ENCODE measurements at regions not wholly inside any gene's neighbourhood (a gene's known extent, or its start where the extent isn't known, plus 50 kb on each side); places are given as distances from the start of the nearest gene placed in this dataset.
"Not testable (repeated sequence)": the region's sequence is repeated elsewhere in the genome, so short reads cannot be mapped to it uniquely, and the experiment has no call there.

GRCh38 chr12:131296136-131296535 lies 342.4 kb downstream of the ADGRD1 start:
- not testable (repeated sequence) for H3K27me3 ChIP-seq, H3K36me3 ChIP-seq, H3K27ac ChIP-seq, H3K9me3 ChIP-seq, H3K4me3 ChIP-seq, H3K4me1 ChIP-seq
- peak; percentile 44 for DNase-seq
- intact Hi-C loops (cut with DNase I) = loop anchor here (10.0 kb wide), 1 partner anchor 369 kb away; no protein-coding TSS in a partner anchor
- WGBS, 2 donors = 85 to 92% methylated on average over 6 of the region's 6 CpGs

GRCh38 chr12:131296651-131297050 lies 342.9 kb downstream of the ADGRD1 start:
- H3K4me1 ChIP-seq, H3K27ac ChIP-seq, H3K9me3 ChIP-seq, H3K27me3 ChIP-seq, H3K4me3 ChIP-seq, H3K36me3 ChIP-seq: not testable (repeated sequence)
- WGBS, 2 donors = 89 to 95% methylated on average over 14 of the region's 14 CpGs
- DNase-seq = peak; percentile 58
- intact Hi-C loops (cut with DNase I) = loop anchor here (10.0 kb wide), 1 partner anchor 368 kb away; no protein-coding TSS in a partner anchor

GRCh38 chr12:131298526-131299369 lies 345.0 kb downstream of the ADGRD1 start:
- H3K36me3 ChIP-seq, H3K4me1 ChIP-seq, H3K27me3 ChIP-seq, H3K9me3 ChIP-seq, H3K27ac ChIP-seq, DNase-seq, H3K4me3 ChIP-seq: not testable (repeated sequence)
- 24 to 42% methylated on average over 14 to 16 of the region's 83 CpGs for WGBS, 2 donors
- intact Hi-C loops (cut with DNase I) = loop anchor here (10.0 kb wide), 1 partner anchor 366 kb away; no protein-coding TSS in a partner anchor

- intact Hi-C loops (cut with DNase I) = loop anchor here (10.0 kb wide), 1 partner anchor 365 kb away; no protein-coding TSS in a partner anchor
- not testable (repeated sequence) for H3K4me3 ChIP-seq, H3K36me3 ChIP-seq, DNase-seq, H3K27me3 ChIP-seq, H3K4me1 ChIP-seq, H3K9me3 ChIP-seq, H3K27ac ChIP-seq
- WGBS, 2 donors = 61% methylated on average over 9 of the region's 27 CpGs; no CpG with 5 or more reads in 1 of the 2 donors
These were observed 345.6 kb downstream of the ADGRD1 start for GRCh38 chr12:131299370-131299701.

- H3K36me3 ChIP-seq; H3K4me1 ChIP-seq; H3K4me3 ChIP-seq; intact Hi-C loops (cut with DNase I); DNase-seq; H3K9me3 ChIP-seq; H3K27me3 ChIP-seq; H3K27ac ChIP-seq: not testable (repeated sequence)
- WGBS, 2 donors = 65 to 67% methylated on average over 2 to 5 of the region's 5 CpGs
These were observed 349.9 kb downstream of the ADGRD1 start for GRCh38 chr12:131303576-131303975.

GRCh38 chr12:131304642-131305041 lies 350.9 kb downstream of the ADGRD1 start:
- intact Hi-C loops (cut with DNase I); H3K27me3 ChIP-seq; DNase-seq; H3K36me3 ChIP-seq; H3K27ac ChIP-seq; H3K9me3 ChIP-seq; H3K4me1 ChIP-seq; H3K4me3 ChIP-seq: not testable (repeated sequence)
- WGBS, 2 donors = 93 to 100% methylated on average over 2 to 3 of the region's 6 CpGs

GRCh38 chr12:131309700-131310099 lies 356.0 kb downstream of the ADGRD1 start:
- H3K9me3 ChIP-seq = no peaks in the 10 kb centered on the region
- no peak overlapping the region for H3K27ac ChIP-seq
- intact Hi-C loops (cut with DNase I) = no loop called here
- H3K4me1 ChIP-seq = no peaks in the 10 kb centered on the region
- TF ChIP-seq EP300 (IDR thresholded peaks at IDR 0.05) (no peak), POLR2A (IDR thresholded peaks at IDR 0.05) (no peak), CTCF (IDR thresholded peaks at IDR 0.05) (no peak), POLR2AphosphoS5 (IDR thresholded peaks at IDR 0.05) (no peak)
- WGBS, 2 donors = 73 to 74% methylated on average over 5 of the region's 5 CpGs
- peaks cover 0 to 17% (median 12%) of the 10 kb centered on the region in 3 donors for H3K27me3 ChIP-seq
- H3K36me3 ChIP-seq = no peaks in the 10 kb centered on the region
- no peak for DNase-seq
- no peak overlapping the region for H3K4me3 ChIP-seq

- WGBS, 2 donors = 79 to 80% methylated on average over 20 of the region's 22 CpGs
- H3K9me3 ChIP-seq; H3K4me3 ChIP-seq; H3K27ac ChIP-seq; DNase-seq; H3K36me3 ChIP-seq; H3K4me1 ChIP-seq; intact Hi-C loops (cut with DNase I): not testable (repeated sequence)
- peaks cover 0 to 17% (median 12%) of the 10 kb centered on the region in 3 donors for H3K27me3 ChIP-seq
These were observed 356.7 kb downstream of the ADGRD1 start for GRCh38 chr12:131310227-131310969.

GRCh38 chr12:131311279-131311722 lies 357.6 kb downstream of the ADGRD1 start:
- H3K36me3 ChIP-seq; H3K4me1 ChIP-seq; intact Hi-C loops (cut with DNase I); H3K9me3 ChIP-seq; DNase-seq; H3K4me3 ChIP-seq; H3K27ac ChIP-seq: not testable (repeated sequence)
- peaks cover 0 to 17% (median 12%) of the 10 kb centered on the region in 3 donors for H3K27me3 ChIP-seq
- WGBS, 2 donors = 26 to 28% methylated on average over 10 of the region's 12 CpGs
